ENCODE measurements at regions not wholly inside any gene's neighbourhood (a gene's known extent, or its start where the extent isn't known, plus 50 kb on each side); places are given as distances from the start of the nearest gene placed in this dataset.

- 2% methylated on average over 2 of the region's 2 CpGs for WGBS (ENCODE audit: low lambda C conversion rate)
- Histone ChIP-seq H3K36me3 (replicated peaks in 1 of 2; ENCODE audit: control insufficient read depth in 1 of 2, insufficient read depth in 2 of 2, low read length in 2 of 2) (no peaks in the 10 kb centered on the region), H3K4me1 (ENCODE audit: insufficient read depth, low read length) (no peaks in the 10 kb centered on the region), H2AFZ (ENCODE audit: low read length) (no peak overlapping the region), H3K27ac (ENCODE audit: extremely low read length, insufficient read depth, low read length) (no peak overlapping the region), H3K27me3 (ENCODE audit: control insufficient read depth in 1 of 2, insufficient read depth in 2 of 2, low read length in 2 of 2) (no peaks in the 10 kb centered on the region), H3K9ac (ENCODE audit: insufficient read depth, low read depth, low read length) (no peak overlapping the region), H3K9me3 (ENCODE audit: low read length) (no peaks in the 10 kb centered on the region), H3K4me3 (replicated peaks in 1 of 3; ENCODE audit: insufficient read depth in 1 of 3, low read depth in 2 of 3, low read length in 3 of 3) (no peak overlapping the region), H3K4me2 (ENCODE audit: low read depth, low read length) (no peak overlapping the region), H4K20me1 (ENCODE audit: insufficient read depth, low read length) (no peaks in the 10 kb centered on the region), H3K79me2 (ENCODE audit: insufficient read depth, low read length) (no peaks in the 10 kb centered on the region)
- TF ChIP-seq SIN3B (IDR thresholded peaks at IDR 0.05; ENCODE audit: low read length): no peak
- no peak for TF ChIP-seq ZNF446 (CRISPR knock-in tag; IDR thresholded peaks at IDR 0.05)
- no peak for TF ChIP-seq THAP7 (CRISPR knock-in tag; IDR thresholded peaks at IDR 0.05)
- no peak for TF ChIP-seq GPN1 (CRISPR knock-in tag; IDR thresholded peaks at IDR 0.05; ENCODE audit: borderline replicate concordance)
- no peak for TF ChIP-seq ETV5 (CRISPR knock-in tag; IDR thresholded peaks at IDR 0.05; ENCODE audit: borderline replicate concordance)
- no peak for TF ChIP-seq ZNF776 (CRISPR knock-in tag; IDR thresholded peaks at IDR 0.05)
- no peak for TF ChIP-seq TRAFD1 (CRISPR knock-in tag; IDR thresholded peaks at IDR 0.05; ENCODE audit: borderline replicate concordance)
- TF ChIP-seq ESRRA (CRISPR knock-in tag; IDR thresholded peaks at IDR 0.05; ENCODE audit: low read depth): no peak
- TF ChIP-seq ZNF207 (IDR thresholded peaks at IDR 0.05; ENCODE audit: borderline replicate concordance): no peak
- no peak for TF ChIP-seq SAFB2 (CRISPR knock-in tag; IDR thresholded peaks at IDR 0.05; ENCODE audit: borderline replicate concordance, low read depth)
- TF ChIP-seq SNAI1 (CRISPR knock-in tag; IDR thresholded peaks at IDR 0.05; ENCODE audit: borderline replicate concordance): no peak
- no peak for TF ChIP-seq CBX2 (IDR thresholded peaks at IDR 0.05; ENCODE audit: low read depth, low read length)
- no peak for TF ChIP-seq CBX2 (CRISPR knock-in tag; IDR thresholded peaks at IDR 0.05; ENCODE audit: low read depth)
- TF ChIP-seq ZNF576 (CRISPR knock-in tag; IDR thresholded peaks at IDR 0.05): no peak
- TF ChIP-seq ZNF274 (CRISPR knock-in tag; IDR thresholded peaks at IDR 0.05): no peak
- TF ChIP-seq DDIT3 (CRISPR knock-in tag; IDR thresholded peaks at IDR 0.05): no peak
- TF ChIP-seq EHMT2 (IDR thresholded peaks at IDR 0.05; ENCODE audit: borderline replicate concordance, low read depth, low read length): no peak
- no peak for TF ChIP-seq NFIB (CRISPR knock-in tag; IDR thresholded peaks at IDR 0.05; ENCODE audit: borderline replicate concordance)
- TF ChIP-seq REXO4 (CRISPR knock-in tag; IDR thresholded peaks at IDR 0.05; ENCODE audit: borderline replicate concordance): no peak
- TF ChIP-seq NFIC (IDR thresholded peaks at IDR 0.05; ENCODE audit: low read length): no peak
- POLR2A ChIA-PET: no interaction called here
- ATAC-seq (no peak), FAIRE-seq (no peak), DNase-seq (ENCODE audit: low spot score) (no peak)
- intact Hi-C loops (cut with micrococcal nuclease; ENCODE audit: unreplicated experiment) (no loop called here), in situ Hi-C loops (cut with HindIII; ENCODE audit: extremely low pct_ligation_motif_present, low pct_unique_long_range_greater_than_20kb) (no loop called here)
- CTCF ChIA-PET (ENCODE audit: low intra/inter-chr PET ratio, low total read pairs): no interaction called here
- no TSS peak for BruUV-seq (replicated peaks)
These were observed 438.1 kb downstream of the TLL1 start for GRCh38 chr4:166311169-166311568.
